K562 (cell line): ENCODE measurements at regions not wholly inside any gene's neighbourhood (a gene's known extent, or its start where the extent isn't known, plus 50 kb on each side); places are given as distances from the start of the nearest gene placed in this dataset.

ENCODE experiments used
- E2F6 ChIP-seq, 2 experiments: IDR thresholded peaks; 2 replicates each; pipeline ENCODE4 v1.6.1; 2011; ENCODE audit warnings: borderline replicate concordance in 1 of 2, control low read depth in 1 of 2, low read depth in 1 of 2, low read length in 1 of 2, mild to moderate bottlenecking in 1 of 2, mixed read lengths in 1 of 2, moderate library complexity in 1 of 2; ENCODE audit not compliant: insufficient read depth in 1 of 2, insufficient read length in 1 of 2, poor library complexity in 1 of 2, severe bottlenecking in 1 of 2; ENCODE audit errors: extremely low read depth in 1 of 2
- HNRNPH1 ChIP-seq: fragments of 200-400 bp; formaldehyde crosslinking; optimal IDR thresholded peaks from 2 replicates; pipeline ENCODE3; 2017; ENCODE audit warnings: low read depth, mild to moderate bottlenecking, low read length, moderate library complexity
- IRF1 ChIP-seq: sonication (generic); formaldehyde crosslinking; IDR thresholded peaks from 2 replicates; pipeline ENCODE4 v1.8.0; 2022; ENCODE audit warnings: missing genetic modification reagents, mild to moderate bottlenecking, borderline replicate concordance
- JUN ChIP-seq, 2 experiments: sonication (generic) in 1 of 2; formaldehyde crosslinking in 1 of 2; IDR thresholded peaks; 2 replicates each; pipeline versions ENCODE4 v1.6.1 to v1.8.0; 2012 to 2022; ENCODE audit warnings: borderline replicate concordance in 2 of 2, mild to moderate bottlenecking in 2 of 2, improper control_type of control experiment in 1 of 2, low read depth in 1 of 2, low read length in 1 of 2, missing genetic modification reagents in 1 of 2
- MXI1 ChIP-seq: IDR thresholded peaks from 2 replicates; pipeline ENCODE4 v1.6.1; 2011; ENCODE audit warnings: low read depth, mild to moderate bottlenecking, improper control_type of control experiment, low read length
- POLR2A ChIP-seq: fragments of 450-650 bp; conservative IDR thresholded peaks from 2 replicates; pipeline ENCODE4 v1.6.1; 2016
- POLR2AphosphoS5 ChIP-seq: IDR thresholded peaks from 2 replicates; pipeline ENCODE4 v1.6.1; 2011; ENCODE audit warnings: mild to moderate bottlenecking, low read depth, low read length, moderate library complexity; ENCODE audit not compliant: control insufficient read depth, insufficient read depth
- SMAD3 ChIP-seq: fragments of 450-650 bp; formaldehyde crosslinking; conservative IDR thresholded peaks from 2 replicates; pipeline ENCODE4 v1.4.0; 2020; ENCODE audit warnings: mild to moderate bottlenecking
- ZBTB17 ChIP-seq: fragments of 450-650 bp; formaldehyde crosslinking; IDR thresholded peaks from 2 replicates; pipeline ENCODE4 v1.4.0; 2020; ENCODE audit warnings: mild to moderate bottlenecking
- ZNF384 ChIP-seq: IDR thresholded peaks from 2 replicates; pipeline ENCODE4 v1.6.1; 2012; ENCODE audit warnings: low read depth, low read length, improper control_type of control experiment
- ZNF77 ChIP-seq: fragments of 250-450 bp; sonication (Bioruptor Pico); IDR thresholded peaks from 2 replicates; pipeline ENCODE4 v1.5.0; 2020
- TF ChIP-seq, protein P1 (sequence below): sonication (generic); formaldehyde crosslinking; IDR thresholded peaks from 2 replicates; pipeline ENCODE4 v1.8.0; 2022; ENCODE audit warnings: mild to moderate bottlenecking, missing genetic modification reagents

- TF ChIP-seq ZNF77 (CRISPR knock-in tag): no peak
- no peak for TF ChIP-seq POLR2AphosphoS5
- TF ChIP-seq ZBTB17 (CRISPR knock-in tag): no peak
- TF ChIP-seq, protein P1, sequence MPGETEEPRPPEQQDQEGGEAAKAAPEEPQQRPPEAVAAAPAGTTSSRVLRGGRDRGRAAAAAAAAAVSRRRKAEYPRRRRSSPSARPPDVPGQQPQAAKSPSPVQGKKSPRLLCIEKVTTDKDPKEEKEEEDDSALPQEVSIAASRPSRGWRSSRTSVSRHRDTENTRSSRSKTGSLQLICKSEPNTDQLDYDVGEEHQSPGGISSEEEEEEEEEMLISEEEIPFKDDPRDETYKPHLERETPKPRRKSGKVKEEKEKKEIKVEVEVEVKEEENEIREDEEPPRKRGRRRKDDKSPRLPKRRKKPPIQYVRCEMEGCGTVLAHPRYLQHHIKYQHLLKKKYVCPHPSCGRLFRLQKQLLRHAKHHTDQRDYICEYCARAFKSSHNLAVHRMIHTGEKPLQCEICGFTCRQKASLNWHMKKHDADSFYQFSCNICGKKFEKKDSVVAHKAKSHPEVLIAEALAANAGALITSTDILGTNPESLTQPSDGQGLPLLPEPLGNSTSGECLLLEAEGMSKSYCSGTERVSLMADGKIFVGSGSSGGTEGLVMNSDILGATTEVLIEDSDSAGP (CRISPR knock-in tag): no peak
- TF ChIP-seq ZNF384: no peak
- no peak for TF ChIP-seq E2F6 (IDR thresholded peaks at IDR 0.05; ENCODE audit: borderline replicate concordance in 1 of 2, extremely low read depth in 1 of 2, insufficient read depth in 1 of 2, insufficient read length in 1 of 2, low read depth in 1 of 2, low read length in 1 of 2, poor library complexity in 1 of 2, severe bottlenecking in 1 of 2)
- TF ChIP-seq JUN (IDR thresholded peaks at IDR 0.05; ENCODE audit: borderline replicate concordance, low read depth, low read length): no peak
- no peak for TF ChIP-seq JUN (CRISPR knock-in tag; IDR thresholded peaks at IDR 0.05; ENCODE audit: borderline replicate concordance)
- TF ChIP-seq IRF1: no peak
- no peak for TF ChIP-seq HNRNPH1
- TF ChIP-seq SMAD3 (CRISPR knock-in tag): no peak
- TF ChIP-seq MXI1: no peak
- no peak for TF ChIP-seq POLR2A
These were observed 109.5 kb upstream of the CIBAR2 start for GRCh38 chr16:85221771-85222154.
